Caco-2 (cell line): ENCODE measurements at regions not wholly inside any gene's neighbourhood (a gene's known extent, or its start where the extent isn't known, plus 50 kb on each side); places are given as distances from the start of the nearest gene placed in this dataset.

Experiments used
- BruUV-seq: library from RNA; stranded (reverse); fragments of 400-500 nt; replicated peaks from 2 replicates; lab custom pipeline; 2021; lab: Mats Ljungman, UMichigan
- CTCF ChIA-PET: fragments of 300-600 bp; sonication (Branson Sonifier 250); formaldehyde crosslinking; loops from one replicate; lab custom pipeline; 2022; ENCODE audit warnings: antibody characterized with exemption; lab: Charles Lee
- POLR2A ChIA-PET: fragments of 300-600 bp; sonication (Branson Sonifier 250); formaldehyde crosslinking; loops from one replicate; lab custom pipeline; 2022; ENCODE audit warnings: antibody characterized with exemption; lab: Charles Lee
- DNase-seq, 2 experiments: peaks; one replicate each; pipeline versions ENCODE4 v3.0.0 to v3.0.0-alpha.2; 2020 to 2022
- H3K27me3 ChIP-seq: replicated peaks from 2 replicates; pipeline ENCODE4 v1.6.0; 2011; ENCODE audit warnings: low read length; ENCODE audit not compliant: control insufficient read depth, insufficient read depth
- H3K36me3 ChIP-seq: 2 replicates; pipeline ENCODE4 v1.5.1; 2011; ENCODE audit warnings: low read length; ENCODE audit not compliant: control insufficient read depth, insufficient read depth
- H3K4me1 ChIP-seq: fragments of 250-450 bp; sonication (Bioruptor Pico); 2 replicates; pipeline ENCODE4 v1.5.1; 2020; ENCODE audit warnings: mild to moderate bottlenecking
- H3K4me3 ChIP-seq: 2 replicates; pipeline ENCODE4 v1.5.1; 2011; ENCODE audit warnings: low read depth, mild to moderate bottlenecking, control low read depth, low read length
- H3K9me3 ChIP-seq: fragments of 250-450 bp; sonication (Bioruptor Pico); 2 replicates; pipeline ENCODE4 v1.5.1; 2020; ENCODE audit warnings: mild to moderate bottlenecking, moderate library complexity
- H3K27ac Mint-ChIP-seq: one replicate; pipeline ENCODE4 v1.8.0; 2022; ENCODE audit warnings: mixed read lengths; ENCODE audit not compliant: unreplicated experiment
- H3K27me3 Mint-ChIP-seq: one replicate; pipeline ENCODE4 v1.8.0; 2022; ENCODE audit warnings: mixed read lengths; ENCODE audit not compliant: insufficient read depth, unreplicated experiment
- H3K36me3 Mint-ChIP-seq: one replicate; pipeline ENCODE4 v1.8.0; 2022; ENCODE audit warnings: mild to moderate bottlenecking, mixed read lengths; ENCODE audit not compliant: insufficient read depth, unreplicated experiment
- H3K4me1 Mint-ChIP-seq: one replicate; pipeline ENCODE4 v1.8.0; 2022; ENCODE audit warnings: low read depth, mixed read lengths; ENCODE audit not compliant: unreplicated experiment
- H3K4me3 Mint-ChIP-seq: one replicate; pipeline ENCODE4 v1.8.0; 2022; ENCODE audit warnings: mild to moderate bottlenecking, moderate library complexity, mixed read lengths; ENCODE audit not compliant: unreplicated experiment
- H3K9me3 Mint-ChIP-seq: one replicate; pipeline ENCODE4 v1.8.0; 2022; ENCODE audit warnings: mixed read lengths; ENCODE audit not compliant: unreplicated experiment
- intact Hi-C: fragments of 100-400 bp; cut with micrococcal nuclease; formaldehyde crosslinking; loops from one replicate; pipeline ENCODE4 v1.10.0; 2022; ENCODE audit not compliant: unreplicated experiment
- TF ChIP-seq, protein P1 (sequence below), 2 experiments: fragments of 200-600 bp in 1 of 2; IDR thresholded peaks; 1 replicate in 1 of 2; 2 replicates in 1 of 2; pipeline versions ENCODE4 v1.5.1 to v1.8.0; 2011 to 2022; ENCODE audit warnings: antibody characterized with exemption in 1 of 2, control low read depth in 1 of 2, inconsistent platforms in 1 of 2, low read depth in 1 of 2, low read length in 1 of 2, mild to moderate bottlenecking in 1 of 2, moderate library complexity in 1 of 2; ENCODE audit not compliant: insufficient read depth in 1 of 2, severe bottlenecking in 1 of 2, unreplicated experiment in 1 of 2

DNA sequence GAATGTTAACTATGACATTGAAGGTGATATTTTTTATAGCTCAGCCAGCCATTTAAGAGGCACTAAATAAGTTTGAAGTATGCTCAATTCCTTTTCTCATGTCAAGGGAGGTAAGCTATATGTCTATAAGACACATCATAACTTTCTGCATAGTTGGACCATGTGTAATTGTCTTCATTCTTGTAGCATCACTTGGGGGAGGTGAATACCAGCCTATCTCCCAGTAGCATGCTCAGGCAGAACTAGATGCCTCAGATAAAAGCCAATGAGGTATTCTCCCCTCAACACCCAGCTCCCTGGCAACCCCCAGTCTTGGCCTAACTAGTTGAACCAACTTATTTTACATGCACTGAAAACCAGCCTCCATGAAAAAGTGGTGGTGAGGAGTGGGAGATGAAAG, 158.3 kb upstream of the JAG1 start:
- intact Hi-C loops, result no loop called here

DNA sequence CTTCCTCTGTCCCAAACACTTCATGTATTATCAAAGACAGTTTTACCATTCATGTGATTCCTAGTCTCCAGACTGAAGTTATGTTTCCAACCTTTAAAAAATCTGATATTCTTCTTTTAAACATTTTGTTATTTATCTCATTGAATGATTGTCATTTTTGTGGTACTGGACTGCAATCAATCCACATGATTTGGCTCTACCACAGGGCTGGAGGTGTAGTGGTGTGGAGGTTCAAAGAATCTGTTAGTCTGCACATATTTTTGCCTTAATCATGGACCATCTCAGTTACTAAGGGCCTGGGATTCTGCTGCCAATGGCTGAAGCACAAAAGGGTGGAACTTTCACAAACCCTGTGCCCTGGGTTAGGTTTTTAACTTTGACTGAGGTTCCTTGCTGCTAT, 164.1 kb upstream of the JAG1 start:
- no peaks in the 10 kb centered on the region for H3K27me3 ChIP-seq
- H3K36me3 ChIP-seq, result no peaks in the 10 kb centered on the region
- H3K4me3 ChIP-seq, result no peak overlapping the region
- Mint-ChIP-seq H3K4me1 (no peaks in the 10 kb centered on the region), H3K4me3 (no peak overlapping the region), H3K36me3 (no peaks in the 10 kb centered on the region), H3K27me3 (no peaks in the 10 kb centered on the region), H3K9me3 (peaks cover 15% of the 10 kb centered on the region), H3K27ac (no peak overlapping the region)
- intact Hi-C loops, result no loop called here
- H3K9me3 ChIP-seq, result peaks cover 10% of the 10 kb centered on the region
- ChIA-PET POLR2A (no interaction called here), CTCF (no interaction called here)
- no peaks in the 10 kb centered on the region for H3K4me1 ChIP-seq
- no peak for DNase-seq
- TF ChIP-seq, protein P1, sequence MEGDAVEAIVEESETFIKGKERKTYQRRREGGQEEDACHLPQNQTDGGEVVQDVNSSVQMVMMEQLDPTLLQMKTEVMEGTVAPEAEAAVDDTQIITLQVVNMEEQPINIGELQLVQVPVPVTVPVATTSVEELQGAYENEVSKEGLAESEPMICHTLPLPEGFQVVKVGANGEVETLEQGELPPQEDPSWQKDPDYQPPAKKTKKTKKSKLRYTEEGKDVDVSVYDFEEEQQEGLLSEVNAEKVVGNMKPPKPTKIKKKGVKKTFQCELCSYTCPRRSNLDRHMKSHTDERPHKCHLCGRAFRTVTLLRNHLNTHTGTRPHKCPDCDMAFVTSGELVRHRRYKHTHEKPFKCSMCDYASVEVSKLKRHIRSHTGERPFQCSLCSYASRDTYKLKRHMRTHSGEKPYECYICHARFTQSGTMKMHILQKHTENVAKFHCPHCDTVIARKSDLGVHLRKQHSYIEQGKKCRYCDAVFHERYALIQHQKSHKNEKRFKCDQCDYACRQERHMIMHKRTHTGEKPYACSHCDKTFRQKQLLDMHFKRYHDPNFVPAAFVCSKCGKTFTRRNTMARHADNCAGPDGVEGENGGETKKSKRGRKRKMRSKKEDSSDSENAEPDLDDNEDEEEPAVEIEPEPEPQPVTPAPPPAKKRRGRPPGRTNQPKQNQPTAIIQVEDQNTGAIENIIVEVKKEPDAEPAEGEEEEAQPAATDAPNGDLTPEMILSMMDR (IDR thresholded peaks at IDR 0.05; ENCODE audit: insufficient read depth in 1 of 2, low read depth in 1 of 2, low read length in 1 of 2, severe bottlenecking in 1 of 2, unreplicated experiment in 1 of 2), result no peak
- no TSS peak for BruUV-seq

More for the DNA sequence above, 158.3 kb upstream of the JAG1 start:
- no peaks in the 10 kb centered on the region for H3K27me3 ChIP-seq
- H3K36me3 Mint-ChIP-seq, result no peaks in the 10 kb centered on the region
- no peaks in the 10 kb centered on the region for H3K9me3 Mint-ChIP-seq
- no peaks in the 10 kb centered on the region for H3K27me3 Mint-ChIP-seq
- H3K27ac Mint-ChIP-seq, result no peak overlapping the region
- no TSS peak for BruUV-seq
- TF ChIP-seq, protein P1 (IDR thresholded peaks at IDR 0.05; ENCODE audit: insufficient read depth in 1 of 2, low read depth in 1 of 2, low read length in 1 of 2, severe bottlenecking in 1 of 2, unreplicated experiment in 1 of 2), result no peak
- no peaks in the 10 kb centered on the region for H3K4me1 Mint-ChIP-seq
- H3K9me3 ChIP-seq, result no peaks in the 10 kb centered on the region
- no peaks in the 10 kb centered on the region for H3K36me3 ChIP-seq
- no peak for DNase-seq
- no peak overlapping the region for H3K4me3 ChIP-seq
- H3K4me3 Mint-ChIP-seq, result no peak overlapping the region
- no peaks in the 10 kb centered on the region for H3K4me1 ChIP-seq
- ChIA-PET CTCF (no interaction called here), POLR2A (no interaction called here)

DNA sequence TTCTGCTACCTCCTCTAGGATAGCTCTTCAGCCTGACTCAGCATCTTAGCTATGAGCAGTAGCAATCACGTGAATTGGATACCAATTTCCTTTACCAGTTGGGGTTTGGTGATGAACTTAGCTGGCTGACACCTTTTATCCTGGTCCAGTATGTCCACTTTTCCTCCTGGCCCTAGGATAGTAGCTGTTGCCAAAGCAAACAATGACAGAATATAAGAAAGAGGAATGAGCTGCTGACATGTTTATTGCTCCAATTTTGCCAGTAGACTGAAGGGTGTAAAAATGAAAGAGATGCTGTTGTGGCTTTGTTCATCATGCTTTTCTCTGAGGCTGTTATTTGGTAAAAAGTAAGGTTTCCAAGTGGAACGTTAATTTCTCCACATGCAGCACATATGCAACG, 168.3 kb upstream of the JAG1 start:
- TF ChIP-seq, protein P1 (IDR thresholded peaks at IDR 0.05; ENCODE audit: insufficient read depth in 1 of 2, low read depth in 1 of 2, low read length in 1 of 2, severe bottlenecking in 1 of 2, unreplicated experiment in 1 of 2), result no peak
- ChIA-PET POLR2A (no interaction called here), CTCF (no interaction called here)
- no TSS peak for BruUV-seq
- Mint-ChIP-seq H3K27me3 (no peaks in the 10 kb centered on the region), H3K9me3 (peaks cover 15% of the 10 kb centered on the region), H3K27ac (no peak overlapping the region), H3K4me1 (no peaks in the 10 kb centered on the region), H3K4me3 (no peak overlapping the region), H3K36me3 (no peaks in the 10 kb centered on the region)
- H3K27me3 ChIP-seq, result no peaks in the 10 kb centered on the region
- no peaks in the 10 kb centered on the region for H3K4me1 ChIP-seq
- H3K4me3 ChIP-seq, result no peak overlapping the region
- intact Hi-C loops, result no loop called here
- H3K36me3 ChIP-seq, result no peaks in the 10 kb centered on the region
- DNase-seq, result no peak
- H3K9me3 ChIP-seq, result peaks cover 10% of the 10 kb centered on the region
